Panc1 (cell line): ENCODE measurements at regions not wholly inside any gene's neighbourhood (a gene's known extent, or its start where the extent isn't known, plus 50 kb on each side); places are given as distances from the start of the nearest gene placed in this dataset.

Experiments
- ATAC-seq: fragments of 200-7000 bp; cut with Tn5 transposase; 2 replicates; pipeline ENCODE4 v1.9.1; 2020; ENCODE audit warnings: mild to moderate bottlenecking, moderate library complexity
- BruUV-seq: library from RNA; stranded (reverse); fragments of 400-500 nt; replicated peaks from 2 replicates; lab custom pipeline; 2021; lab: Mats Ljungman, UMichigan
- CTCF ChIA-PET: fragments of 300-600 bp; sonication (Branson Sonifier 250); formaldehyde crosslinking; loops from one replicate; lab custom pipeline; 2022; ENCODE audit warnings: antibody characterized with exemption; lab: Charles Lee
- POLR2A ChIA-PET: fragments of 300-600 bp; sonication (Branson Sonifier 250); formaldehyde crosslinking; loops from one replicate; lab custom pipeline; 2022; ENCODE audit warnings: antibody characterized with exemption; lab: Charles Lee
- DNase-seq: peaks from one replicate; pipeline ENCODE4 v3.0.0-alpha.2; 2010; ENCODE audit warnings: low read depth, low spot score
- H3K27ac ChIP-seq: 2 replicates; pipeline ENCODE4 v1.5.1; 2011; ENCODE audit warnings: mild to moderate bottlenecking, low read length, inconsistent platforms
- H3K27me3 ChIP-seq: fragments of 200-500 bp; sonication (Bioruptor generic); 2 replicates; pipeline ENCODE4 v1.6.0; 2014; ENCODE audit warnings: low read length, inconsistent platforms; ENCODE audit not compliant: control insufficient read depth, insufficient read depth
- H3K36me3 ChIP-seq: fragments of 200-500 bp; sonication (Bioruptor generic); 2 replicates; pipeline ENCODE4 v1.5.1; 2014; ENCODE audit warnings: inconsistent platforms, mild to moderate bottlenecking, low read length, moderate library complexity; ENCODE audit not compliant: control insufficient read depth, insufficient read depth
- H3K4me1 ChIP-seq: 2 replicates; pipeline ENCODE4 v1.5.1; 2011; ENCODE audit warnings: inconsistent platforms, mild to moderate bottlenecking, low read length, moderate library complexity; ENCODE audit not compliant: control insufficient read depth, insufficient read depth
- H3K4me3 ChIP-seq, 2 experiments: 2 replicates each; pipeline ENCODE4 v1.5.1; 2011 to 2012; ENCODE audit warnings: low read depth in 2 of 2, low read length in 2 of 2, mild to moderate bottlenecking in 2 of 2, inconsistent platforms in 1 of 2, moderate library complexity in 1 of 2
- H3K9me3 ChIP-seq: fragments of 200-500 bp; sonication (Bioruptor generic); 2 replicates; pipeline ENCODE4 v1.5.1; 2014; ENCODE audit warnings: low read depth, mild to moderate bottlenecking, inconsistent platforms, low read length, moderate library complexity; ENCODE audit not compliant: control insufficient read depth, insufficient read depth
- CTCF ChIP-seq: fragments of 450-650 bp; IDR thresholded peaks from 2 replicates; pipeline ENCODE4 v1.5.1; 2017; ENCODE audit warnings: mild to moderate bottlenecking
- POLR2AphosphoS5 ChIP-seq: IDR thresholded peaks from 2 replicates; pipeline ENCODE4 v1.6.1; 2012; ENCODE audit warnings: mild to moderate bottlenecking, low read depth, low read length, moderate library complexity
- REST ChIP-seq, 2 experiments: IDR thresholded peaks; 2 replicates each; pipeline ENCODE4 v1.6.1; 2011 to 2012; ENCODE audit warnings: low read depth in 2 of 2, control low read depth in 1 of 2, low read length in 1 of 2, mild to moderate bottlenecking in 1 of 2, moderate library complexity in 1 of 2; ENCODE audit not compliant: insufficient read depth in 1 of 2
- SIN3A ChIP-seq: IDR thresholded peaks from 2 replicates; pipeline ENCODE4 v1.6.1; 2012; ENCODE audit warnings: low read depth, mild to moderate bottlenecking, low read length, moderate library complexity, borderline replicate concordance; ENCODE audit not compliant: insufficient read depth
- TCF7L2 ChIP-seq: IDR thresholded peaks from 2 replicates; pipeline ENCODE4 v1.6.1; 2011; ENCODE audit warnings: mild to moderate bottlenecking, low read depth, low read length, inconsistent platforms
- in situ Hi-C: cut with HindIII; loops from 2 replicates; pipeline ENCODE4 v1.10.0; 2016; ENCODE audit warnings: low sequenced_read_pairs, low pct_unique_long_range_greater_than_20kb
- intact Hi-C: fragments of 100-400 bp; cut with micrococcal nuclease; formaldehyde crosslinking; loops from one replicate; pipeline ENCODE4 v1.10.0; 2022; ENCODE audit not compliant: unreplicated experiment

DNA sequence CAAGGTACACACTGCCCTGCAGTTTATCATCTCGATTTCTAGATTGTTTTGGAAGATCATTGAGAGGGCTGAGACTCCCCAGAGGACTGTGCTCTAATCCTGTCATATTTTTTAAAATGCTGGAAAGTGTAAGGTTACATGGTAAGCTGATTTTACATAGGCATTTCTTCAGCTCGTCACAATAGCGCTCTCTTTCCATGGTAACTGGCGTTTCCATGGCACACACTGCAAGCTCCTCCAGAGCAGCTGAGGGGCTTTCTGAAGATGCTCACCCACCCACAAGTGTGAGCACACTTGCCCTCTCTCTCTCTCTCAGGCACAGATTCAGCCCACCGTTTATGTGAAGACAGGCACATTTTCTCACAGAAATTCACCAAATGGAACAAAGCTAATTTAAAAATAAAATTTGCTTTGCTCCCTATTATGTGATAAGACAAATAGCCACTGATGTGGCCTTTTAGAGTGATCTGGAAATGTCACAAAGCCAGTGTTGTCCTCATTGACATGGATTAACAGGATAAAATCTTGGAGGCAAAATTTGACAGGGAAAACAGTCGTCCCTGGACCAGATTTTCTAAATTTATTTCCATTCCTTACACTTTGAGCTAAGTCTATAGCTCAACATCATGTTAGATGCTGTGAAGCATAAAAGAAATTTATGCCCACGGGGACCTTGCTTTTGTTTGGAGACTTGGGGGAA lies 421.5 kb downstream of the RWDD3 start:
- CTCF ChIA-PET: interaction anchor here (0.5 kb wide), 1 partner anchor 368 kb away, joined by 8 read pairs; no protein-coding TSS in a partner anchor
- Histone ChIP-seq H3K4me1 (no peaks in the 10 kb centered on the region), H3K27me3 (no peaks in the 10 kb centered on the region), H3K36me3 (no peaks in the 10 kb centered on the region), H3K9me3 (no peaks in the 10 kb centered on the region), H3K27ac (no peak overlapping the region), H3K4me3 (no peak overlapping the region)
- BruUV-seq: no TSS peak
- POLR2A ChIA-PET: no interaction called here
- ATAC-seq (no peak), DNase-seq (no peak)
- in situ Hi-C loops: no loop called here
- intact Hi-C loops: no loop called here
- TF ChIP-seq REST (IDR thresholded peaks at IDR 0.05; ENCODE audit: insufficient read depth in 1 of 2, low read depth in 2 of 2, low read length in 1 of 2): no peak
- TF ChIP-seq CTCF: no peak
- no peak for TF ChIP-seq POLR2AphosphoS5
- no peak for TF ChIP-seq SIN3A
- TF ChIP-seq TCF7L2: no peak

DNA sequence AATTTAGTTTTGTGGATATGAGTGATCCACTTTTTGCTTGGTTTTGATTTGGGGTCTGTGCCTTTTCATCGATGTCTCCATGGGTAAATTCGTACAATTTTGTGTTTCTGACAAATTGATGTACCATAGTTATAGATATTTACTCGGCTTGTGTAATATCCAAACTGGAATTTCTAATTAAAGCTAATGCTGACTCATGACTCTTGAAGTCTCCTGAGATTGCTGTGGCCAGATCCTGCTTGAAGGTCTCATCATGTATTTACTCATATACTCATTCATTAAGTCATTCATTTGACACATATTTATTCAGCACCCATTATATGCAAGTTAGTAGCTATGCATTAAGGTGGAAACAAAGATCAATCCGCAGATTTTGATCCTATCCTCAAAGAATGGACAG lies 423.2 kb downstream of the RWDD3 start:
- no peak for ATAC-seq
- TF ChIP-seq REST (IDR thresholded peaks at IDR 0.05; ENCODE audit: insufficient read depth in 1 of 2, low read depth in 2 of 2, low read length in 1 of 2): no peak
- no peak for TF ChIP-seq POLR2AphosphoS5
- no peak for TF ChIP-seq CTCF
- TF ChIP-seq TCF7L2: no peak
- TF ChIP-seq SIN3A: no peak
- DNase-seq: no peak
- H3K4me3 ChIP-seq: no peak overlapping the region
- H3K4me1 ChIP-seq: no peaks in the 10 kb centered on the region
- H3K27ac ChIP-seq: no peak overlapping the region
- intact Hi-C loops: no loop called here
- H3K9me3 ChIP-seq: no peaks in the 10 kb centered on the region
- BruUV-seq: no TSS peak
- H3K36me3 ChIP-seq: no peaks in the 10 kb centered on the region
- ChIA-PET CTCF (no interaction called here), POLR2A (no interaction called here)
- in situ Hi-C loops: no loop called here
- H3K27me3 ChIP-seq: no peaks in the 10 kb centered on the region
